Liver (tissue), 8 donors: ENCODE measurements at regions not wholly inside any gene's neighbourhood (a gene's known extent, or its start where the extent isn't known, plus 50 kb on each side); places are given as distances from the start of the nearest gene placed in this dataset.

Experiments used
- DNase-seq: peaks from one replicate; pipeline ENCODE4 v3.0.0-alpha.2; 2017; ENCODE audit warnings: low spot score
- H3K27ac ChIP-seq, 2 donors: one replicate each; pipeline ENCODE4 v1.7.0; 2013; ENCODE audit warnings: inconsistent platforms in 2 of 2, low read length in 2 of 2, control low read depth in 1 of 2, low read depth in 1 of 2, mild to moderate bottlenecking in 1 of 2
- H3K27me3 ChIP-seq, 4 donors: one replicate each; pipeline versions ENCODE4 v1.6.1 to v1.7.0; 2013; ENCODE audit warnings: low read length in 3 of 4, inconsistent platforms in 1 of 4, mild to moderate bottlenecking in 1 of 4, moderate library complexity in 1 of 4; ENCODE audit not compliant: control insufficient read depth in 4 of 4, insufficient read depth in 4 of 4
- H3K36me3 ChIP-seq, 4 donors: one replicate each; pipeline versions ENCODE4 v1.6.1 to v1.7.0; 2013; ENCODE audit warnings: low read length in 3 of 4, mild to moderate bottlenecking in 3 of 4, low read depth in 1 of 4, moderate library complexity in 1 of 4; ENCODE audit not compliant: control insufficient read depth in 4 of 4, insufficient read depth in 3 of 4
- H3K4me1 ChIP-seq, 4 donors: one replicate each; pipeline versions ENCODE4 v1.6.1 to v1.7.0; 2013; ENCODE audit warnings: low read length in 3 of 4, mild to moderate bottlenecking in 3 of 4, moderate library complexity in 1 of 4; ENCODE audit not compliant: control insufficient read depth in 4 of 4, insufficient read depth in 4 of 4
- H3K4me3 ChIP-seq, 3 donors: one replicate each; pipeline versions ENCODE4 v1.6.1 to v1.7.0; 2013; ENCODE audit warnings: low read length in 3 of 3, control low read depth in 1 of 3, low read depth in 1 of 3, mild to moderate bottlenecking in 1 of 3
- H3K9ac ChIP-seq, 2 donors: one replicate each; pipeline ENCODE4 v1.7.0; 2013; ENCODE audit warnings: low read length in 2 of 2, mild to moderate bottlenecking in 2 of 2, moderate library complexity in 2 of 2, control low read depth in 1 of 2, low read depth in 1 of 2
- H3K9me3 ChIP-seq, 4 donors: one replicate each; pipeline versions ENCODE4 v1.6.1 to v1.7.0; 2013; ENCODE audit warnings: low read length in 3 of 4; ENCODE audit not compliant: control insufficient read depth in 4 of 4
- EGR1 ChIP-seq, 2 donors: IDR thresholded peaks; 2 replicates each; pipeline ENCODE4 v1.6.1; 2016 to 2018; ENCODE audit warnings: antibody characterized with exemption in 2 of 2, low read depth in 2 of 2
- FOXA1 ChIP-seq: IDR thresholded peaks from 2 replicates; pipeline ENCODE4 v1.6.1; 2016; ENCODE audit warnings: antibody characterized with exemption
- FOXA2 ChIP-seq: IDR thresholded peaks from 2 replicates; pipeline ENCODE4 v1.6.1; 2016; ENCODE audit warnings: antibody characterized with exemption
- GABPA ChIP-seq, 2 donors: IDR thresholded peaks in 1 of 2; conservative IDR thresholded peaks in 1 of 2; 2 replicates each; pipeline ENCODE4 v1.6.1; 2016; ENCODE audit warnings: antibody characterized with exemption in 2 of 2, mild to moderate bottlenecking in 1 of 2, moderate library complexity in 1 of 2
- HNF4A ChIP-seq, 2 donors: conservative IDR thresholded peaks; 2 replicates each; pipeline ENCODE4 v1.6.1; 2016; ENCODE audit warnings: antibody characterized with exemption in 2 of 2, mild to moderate bottlenecking in 2 of 2
- HNF4G ChIP-seq: IDR thresholded peaks from 2 replicates; pipeline ENCODE4 v1.6.1; 2016; ENCODE audit warnings: antibody characterized with exemption
- JUND ChIP-seq, 2 donors: IDR thresholded peaks; 2 replicates each; pipeline ENCODE4 v1.6.1; 2016; ENCODE audit warnings: antibody characterized with exemption in 2 of 2
- MAX ChIP-seq: IDR thresholded peaks from 2 replicates; pipeline ENCODE4 v1.6.1; 2016; ENCODE audit warnings: antibody characterized with exemption
- NR2F2 ChIP-seq: IDR thresholded peaks from 2 replicates; pipeline ENCODE4 v1.6.1; 2016; ENCODE audit warnings: antibody characterized with exemption
- RAD21 ChIP-seq, 2 donors: IDR thresholded peaks; 2 replicates each; pipeline ENCODE4 v1.6.1; 2016; ENCODE audit warnings: antibody characterized with exemption in 2 of 2, mild to moderate bottlenecking in 2 of 2
- RXRA ChIP-seq, 2 donors: IDR thresholded peaks; 2 replicates each; pipeline ENCODE4 v1.6.1; 2017 to 2018; ENCODE audit warnings: antibody characterized with exemption in 2 of 2, mild to moderate bottlenecking in 1 of 2
- SP1 ChIP-seq: IDR thresholded peaks from 2 replicates; pipeline ENCODE4 v1.6.1; 2018; ENCODE audit warnings: antibody characterized with exemption, mild to moderate bottlenecking
- TAF1 ChIP-seq: conservative IDR thresholded peaks from 2 replicates; pipeline ENCODE4 v1.6.1; 2016; ENCODE audit warnings: antibody characterized with exemption, mild to moderate bottlenecking
- YY1 ChIP-seq: IDR thresholded peaks from 2 replicates; pipeline ENCODE4 v1.6.1; 2016; ENCODE audit warnings: antibody characterized with exemption, mild to moderate bottlenecking
- WGBS: extraction: QIAGEN DNeasy Blood & Tissue Kit; methylation state at CpG from one replicate; pipeline ENCODE4 v1.1.7; 2013; 5-methylcytosine and 5-hydroxymethylcytosine counted together
- TF ChIP-seq, protein P1 (sequence below): fragments of 150-350 bp; IDR thresholded peaks from 2 replicates; pipeline ENCODE4 v1.5.1; 2017; ENCODE audit warnings: improper control_type of control experiment, low read depth, low read length; ENCODE audit not compliant: missing input control
- donor health status: healthy.
- donor health status: healthy.
- donor health status: healthy.
- donor health status: healthy.
- donor health status: healthy.

GRCh38 chr21:36208326-36209013 is 51.8 kb downstream of the DOP1B start:
- Histone ChIP-seq H3K4me3 (no peak overlapping the region), H3K9me3 (no peaks in the 10 kb centered on the region), H3K36me3 (peaks cover 0 to 9% (median 5%) of the 10 kb centered on the region in 4 donors), H3K9ac (no peak overlapping the region), H3K4me1 (no peaks in the 10 kb centered on the region), H3K27ac (no peak overlapping the region), H3K27me3 (no peaks in the 10 kb centered on the region)
- TF ChIP-seq YY1 (no peak), HNF4G (no peak), TAF1 (no peak), FOXA1 (no peak), NR2F2 (no peak), SP1 (no peak), GABPA (IDR thresholded peaks at IDR 0.05 in 1 of 2, conservative IDR thresholded peaks at IDR 0.05 in 1 of 2) (no peak), RXRA (IDR thresholded peaks at IDR 0.05) (no peak), RAD21 (IDR thresholded peaks at IDR 0.05) (no peak), FOXA2 (no peak), HNF4A (conservative IDR thresholded peaks at IDR 0.05) (no peak), JUND (IDR thresholded peaks at IDR 0.05) (no peak), EGR1 (IDR thresholded peaks at IDR 0.05; ENCODE audit: low read depth in 2 of 2) (no peak), MAX (no peak)
- TF ChIP-seq, protein P1, sequence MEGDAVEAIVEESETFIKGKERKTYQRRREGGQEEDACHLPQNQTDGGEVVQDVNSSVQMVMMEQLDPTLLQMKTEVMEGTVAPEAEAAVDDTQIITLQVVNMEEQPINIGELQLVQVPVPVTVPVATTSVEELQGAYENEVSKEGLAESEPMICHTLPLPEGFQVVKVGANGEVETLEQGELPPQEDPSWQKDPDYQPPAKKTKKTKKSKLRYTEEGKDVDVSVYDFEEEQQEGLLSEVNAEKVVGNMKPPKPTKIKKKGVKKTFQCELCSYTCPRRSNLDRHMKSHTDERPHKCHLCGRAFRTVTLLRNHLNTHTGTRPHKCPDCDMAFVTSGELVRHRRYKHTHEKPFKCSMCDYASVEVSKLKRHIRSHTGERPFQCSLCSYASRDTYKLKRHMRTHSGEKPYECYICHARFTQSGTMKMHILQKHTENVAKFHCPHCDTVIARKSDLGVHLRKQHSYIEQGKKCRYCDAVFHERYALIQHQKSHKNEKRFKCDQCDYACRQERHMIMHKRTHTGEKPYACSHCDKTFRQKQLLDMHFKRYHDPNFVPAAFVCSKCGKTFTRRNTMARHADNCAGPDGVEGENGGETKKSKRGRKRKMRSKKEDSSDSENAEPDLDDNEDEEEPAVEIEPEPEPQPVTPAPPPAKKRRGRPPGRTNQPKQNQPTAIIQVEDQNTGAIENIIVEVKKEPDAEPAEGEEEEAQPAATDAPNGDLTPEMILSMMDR, result no peak
- DNase-seq, result no peak
- 97% methylated on average over 27 of the region's 27 CpGs for WGBS

DNA sequence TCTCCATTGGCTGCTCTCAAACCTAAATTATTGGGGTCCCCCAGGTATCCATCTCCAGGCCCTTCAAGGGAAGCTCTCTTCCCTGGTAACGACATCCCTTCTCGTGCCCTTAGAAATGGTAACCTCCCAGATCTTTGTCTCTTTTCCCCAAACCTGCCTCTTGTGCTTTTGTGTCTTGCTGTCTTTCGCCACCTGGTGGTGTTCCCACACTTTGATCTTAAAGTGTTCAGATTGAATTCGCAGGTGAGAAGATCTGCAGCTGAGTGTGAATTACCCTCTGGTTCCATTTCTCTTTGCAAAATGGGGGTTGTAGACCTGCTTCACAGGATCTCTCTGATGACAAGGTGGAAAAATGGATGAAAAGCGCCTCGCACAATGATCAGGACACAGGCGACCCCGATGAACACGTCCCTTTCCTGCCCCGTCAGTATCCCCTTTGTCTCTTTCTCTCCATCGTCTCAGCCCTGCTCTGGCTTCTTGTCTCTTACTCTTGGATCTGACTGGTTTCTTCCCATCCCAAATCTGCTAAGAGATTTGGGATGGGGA is 53.1 kb downstream of the DOP1B start:
- no peak for DNase-seq
- Histone ChIP-seq H3K27ac (no peak overlapping the region), H3K36me3 (peaks cover 0 to 16% (median 8%) of the 10 kb centered on the region in 4 donors), H3K27me3 (no peaks in the 10 kb centered on the region), H3K4me3 (no peak overlapping the region), H3K9me3 (no peaks in the 10 kb centered on the region), H3K4me1 (no peaks in the 10 kb centered on the region), H3K9ac (no peak overlapping the region)
- TF ChIP-seq NR2F2 (no peak), RAD21 (IDR thresholded peaks at IDR 0.05) (peak; percentile 94 to 95)
- TF ChIP-seq, protein P1, result peak; percentile 59
- 79% methylated on average over 11 of the region's 11 CpGs for whole genome bisulfite sequencing
